ENCODE measurements at regions not wholly inside any gene's neighbourhood (a gene's known extent, or its start where the extent isn't known, plus 50 kb on each side); places are given as distances from the start of the nearest gene placed in this dataset.
"Not testable (repeated sequence)": the region's sequence is repeated elsewhere in the genome, so short reads cannot be mapped to it uniquely, and the experiment has no call there.

DNA sequence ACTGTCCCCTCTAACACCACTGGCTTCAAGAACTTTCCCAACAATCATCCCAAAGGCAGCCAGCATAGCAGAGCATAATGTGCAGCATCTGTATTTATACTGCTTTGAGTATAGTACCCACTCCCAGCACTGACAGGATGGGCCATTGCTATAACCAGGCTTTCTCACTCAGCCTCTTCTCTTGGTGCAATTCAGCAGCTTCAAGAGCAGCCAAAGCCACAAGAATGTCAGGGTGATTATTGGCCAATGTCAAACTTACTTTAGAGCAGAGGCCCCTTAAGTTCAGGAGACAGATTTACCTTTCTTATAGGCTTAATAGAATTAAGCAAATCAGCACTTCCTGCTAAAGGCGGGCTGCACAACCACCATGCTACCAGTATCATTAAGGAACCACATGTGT, 232.4 kb upstream of the RSPO3 start:
- no peak overlapping the region for H3K4me3 ChIP-seq (ENCODE audit: low read depth, low read length)
- POLR2A ChIA-PET = no interaction called here
- DNase-seq (ENCODE audit: low read depth, low spot score) = no peak
- CTCF ChIA-PET = no interaction called here
- TF ChIP-seq, protein P1, sequence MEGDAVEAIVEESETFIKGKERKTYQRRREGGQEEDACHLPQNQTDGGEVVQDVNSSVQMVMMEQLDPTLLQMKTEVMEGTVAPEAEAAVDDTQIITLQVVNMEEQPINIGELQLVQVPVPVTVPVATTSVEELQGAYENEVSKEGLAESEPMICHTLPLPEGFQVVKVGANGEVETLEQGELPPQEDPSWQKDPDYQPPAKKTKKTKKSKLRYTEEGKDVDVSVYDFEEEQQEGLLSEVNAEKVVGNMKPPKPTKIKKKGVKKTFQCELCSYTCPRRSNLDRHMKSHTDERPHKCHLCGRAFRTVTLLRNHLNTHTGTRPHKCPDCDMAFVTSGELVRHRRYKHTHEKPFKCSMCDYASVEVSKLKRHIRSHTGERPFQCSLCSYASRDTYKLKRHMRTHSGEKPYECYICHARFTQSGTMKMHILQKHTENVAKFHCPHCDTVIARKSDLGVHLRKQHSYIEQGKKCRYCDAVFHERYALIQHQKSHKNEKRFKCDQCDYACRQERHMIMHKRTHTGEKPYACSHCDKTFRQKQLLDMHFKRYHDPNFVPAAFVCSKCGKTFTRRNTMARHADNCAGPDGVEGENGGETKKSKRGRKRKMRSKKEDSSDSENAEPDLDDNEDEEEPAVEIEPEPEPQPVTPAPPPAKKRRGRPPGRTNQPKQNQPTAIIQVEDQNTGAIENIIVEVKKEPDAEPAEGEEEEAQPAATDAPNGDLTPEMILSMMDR (IDR thresholded peaks at IDR 0.05; ENCODE audit: insufficient read depth, low read length, missing control alignments) = no peak

DNA sequence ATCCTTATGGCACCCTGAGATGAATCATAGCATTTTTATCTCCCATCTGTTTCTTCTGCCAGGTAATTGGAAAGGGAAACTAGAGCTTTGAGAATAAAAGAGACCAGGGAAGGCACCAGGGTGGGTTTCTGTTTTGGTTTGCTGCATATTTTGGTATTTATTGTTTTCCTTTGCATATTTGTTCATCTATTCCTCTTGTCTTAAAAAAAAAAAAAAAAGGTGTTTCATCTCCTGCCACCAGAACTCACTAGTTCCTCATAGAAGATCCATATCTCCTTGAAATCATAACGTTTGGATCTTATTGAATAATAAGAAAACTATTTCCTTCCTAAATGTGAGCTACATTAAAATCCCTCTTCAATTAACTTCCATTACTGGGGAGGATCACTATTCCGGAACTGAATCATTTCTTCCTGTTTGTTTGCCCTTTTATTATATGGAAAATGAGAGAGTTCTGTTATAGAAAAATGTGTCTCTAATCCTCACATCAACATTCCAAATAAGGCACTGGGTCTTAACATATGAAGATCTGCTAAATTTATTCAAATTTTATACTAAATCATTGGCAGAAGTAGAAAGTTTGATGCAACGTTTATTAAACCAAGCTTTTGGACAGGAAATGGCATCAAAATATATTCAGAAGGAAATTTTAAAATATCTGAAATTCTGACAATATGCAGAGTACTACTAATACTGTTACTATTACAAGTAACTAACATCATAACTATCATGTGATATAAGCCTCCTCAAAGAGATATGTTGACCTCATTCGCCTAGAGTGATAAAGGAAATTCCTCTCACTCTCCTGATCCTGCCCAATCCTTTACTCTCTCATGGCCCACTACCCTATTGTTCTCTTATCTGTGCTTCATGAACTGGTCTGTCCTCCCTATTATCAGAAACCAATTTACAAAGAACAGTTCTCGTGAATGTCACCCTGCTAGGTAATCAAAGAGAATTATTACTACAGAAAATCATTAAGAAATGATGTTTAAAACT, 229.4 kb upstream of the RSPO3 start:
- TF ChIP-seq, protein P1 (IDR thresholded peaks at IDR 0.05; ENCODE audit: insufficient read depth, low read length, missing control alignments) = no peak
- no peak for DNase-seq (ENCODE audit: low read depth, low spot score)
- ChIA-PET POLR2A (no interaction called here), CTCF (no interaction called here)
- no peak overlapping the region for H3K4me3 ChIP-seq (ENCODE audit: low read depth, low read length)

DNA sequence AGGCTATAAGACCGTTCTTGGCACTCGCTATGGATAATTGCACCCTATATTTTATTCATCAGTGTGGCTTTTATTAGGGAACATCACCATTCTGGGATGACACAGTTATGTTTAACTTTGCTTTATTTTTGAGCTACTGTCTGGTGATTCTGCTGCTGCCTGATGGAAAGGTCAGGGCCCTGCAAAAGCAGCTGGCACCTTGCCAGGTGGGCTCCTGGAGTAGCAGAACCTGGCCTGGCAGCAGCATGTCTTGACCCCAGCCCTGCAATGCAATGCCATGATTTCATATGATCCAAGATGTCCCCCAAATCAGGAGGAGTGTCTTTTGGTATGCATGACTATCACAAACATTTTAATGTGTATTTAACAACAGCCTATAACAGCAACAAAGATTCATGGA, 228.4 kb upstream of the RSPO3 start:
- CTCF ChIA-PET = no interaction called here
- TF ChIP-seq, protein P1 (IDR thresholded peaks at IDR 0.05; ENCODE audit: insufficient read depth, low read length, missing control alignments) = no peak
- POLR2A ChIA-PET = no interaction called here
- no peak overlapping the region for H3K4me3 ChIP-seq (ENCODE audit: low read depth, low read length)
- no peak for DNase-seq (ENCODE audit: low read depth, low spot score)

DNA sequence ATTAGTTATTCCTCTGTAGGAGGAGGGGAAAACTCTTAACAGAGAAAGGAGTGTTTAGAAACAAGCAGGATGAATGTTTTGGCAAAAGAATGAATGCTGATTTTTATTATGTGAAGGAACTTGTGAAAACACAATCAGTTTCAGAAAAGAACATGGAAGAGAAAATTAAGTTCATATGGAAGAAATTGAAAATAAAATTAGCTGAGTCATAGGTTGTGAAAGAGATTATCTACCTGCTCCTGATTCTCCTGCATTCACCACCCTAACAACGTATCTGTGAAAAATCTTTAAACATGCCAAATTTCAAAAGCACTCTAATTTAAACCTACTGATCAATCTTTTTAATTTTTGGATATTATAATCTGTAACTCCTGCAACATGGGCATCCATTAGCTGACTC, 227.3 kb upstream of the RSPO3 start:
- ChIA-PET CTCF (no interaction called here), POLR2A (no interaction called here)
- TF ChIP-seq, protein P1 (IDR thresholded peaks at IDR 0.05; ENCODE audit: insufficient read depth, low read length, missing control alignments) = no peak
- no peak overlapping the region for H3K4me3 ChIP-seq (ENCODE audit: low read depth, low read length)
- no peak for DNase-seq (ENCODE audit: low read depth, low spot score)

DNA sequence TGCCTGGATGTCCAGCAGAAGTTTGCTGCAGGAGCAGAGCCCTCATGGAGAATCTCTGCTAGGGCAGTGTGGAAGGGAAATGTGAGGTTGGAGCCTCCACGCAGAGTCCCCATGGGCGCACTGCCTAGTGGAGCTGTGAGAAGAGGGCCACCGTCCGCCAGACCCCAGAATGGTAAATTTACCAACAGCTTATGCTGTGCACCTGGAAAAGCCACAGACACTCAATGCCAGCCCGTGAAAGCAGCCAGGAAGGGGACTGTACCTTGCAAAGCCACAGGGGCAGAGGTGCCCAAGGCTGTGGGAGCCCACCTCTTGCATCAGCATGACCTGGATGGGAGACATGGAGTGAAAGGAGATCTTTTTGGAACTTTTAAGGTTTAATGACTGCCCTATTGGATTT, 225.6 kb upstream of the RSPO3 start:
- CTCF ChIA-PET; H3K4me3 ChIP-seq (ENCODE audit: low read depth, low read length); POLR2A ChIA-PET; DNase-seq (ENCODE audit: low read depth, low spot score): not testable (repeated sequence)

DNA sequence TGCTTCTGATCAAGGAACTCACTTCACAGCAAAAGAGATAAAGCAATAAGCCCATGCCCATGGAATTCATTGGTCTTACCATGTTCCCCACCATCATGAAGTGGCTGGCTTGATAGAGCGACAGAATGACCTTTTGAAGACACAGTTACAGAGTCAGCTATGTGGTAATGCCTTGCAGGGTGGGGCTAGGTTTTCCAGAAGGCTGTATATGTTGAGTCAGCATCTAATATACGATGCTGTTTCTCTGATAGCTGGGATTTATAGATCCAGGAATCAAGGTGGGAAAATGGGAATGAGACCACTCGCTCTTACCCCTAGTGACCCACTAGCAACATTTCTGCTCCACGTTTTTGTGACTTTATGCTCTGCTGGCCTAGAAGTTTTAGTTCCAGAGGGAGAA, 220.7 kb upstream of the RSPO3 start:
- no peak overlapping the region for H3K4me3 ChIP-seq (ENCODE audit: low read depth, low read length)
- TF ChIP-seq, protein P1 (IDR thresholded peaks at IDR 0.05; ENCODE audit: insufficient read depth, low read length, missing control alignments) = no peak
- CTCF ChIA-PET = no interaction called here
- DNase-seq (ENCODE audit: low read depth, low spot score) = no peak
- POLR2A ChIA-PET = no interaction called here

DNA sequence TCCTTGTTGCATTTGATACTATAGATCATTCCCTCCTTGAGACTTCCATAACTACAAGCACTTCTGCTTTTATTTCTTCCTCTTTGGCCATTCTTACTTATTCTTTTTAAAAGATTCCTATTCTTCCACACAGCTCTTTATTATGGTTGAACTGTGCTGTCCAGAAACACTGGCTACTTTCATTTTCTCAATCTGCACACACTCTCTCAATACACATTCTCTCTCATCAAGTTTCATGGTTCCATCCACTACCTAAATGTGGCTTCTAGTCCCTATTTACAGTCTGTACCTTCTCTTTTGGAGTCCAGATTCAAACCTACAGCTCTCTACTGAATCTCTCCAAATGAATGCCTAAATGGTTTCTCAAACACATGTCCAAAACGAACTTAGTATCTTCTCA, 214.3 kb upstream of the RSPO3 start:
- no peak for DNase-seq (ENCODE audit: low read depth, low spot score)
- TF ChIP-seq, protein P1 (IDR thresholded peaks at IDR 0.05; ENCODE audit: insufficient read depth, low read length, missing control alignments) = no peak
- CTCF ChIA-PET = interaction anchor here (0.6 kb wide), 1 partner anchor 10 kb away, joined by 3 read pairs; no protein-coding TSS in a partner anchor
- POLR2A ChIA-PET = no interaction called here
- H3K4me3 ChIP-seq (ENCODE audit: low read depth, low read length) = no peak overlapping the region
